Spleen (tissue), 7 donors: ENCODE measurements at regions not wholly inside any gene's neighbourhood (a gene's known extent, or its start where the extent isn't known, plus 50 kb on each side); places are given as distances from the start of the nearest gene placed in this dataset.

Experiments used
- POLR2A ChIP-seq, 3 donors: fragments of 450-650 bp; IDR thresholded peaks; one replicate each; pipeline ENCODE4 v1.5.1; 2017; ENCODE audit warnings: antibody characterized with exemption in 3 of 3, mild to moderate bottlenecking in 1 of 3
- POLR2AphosphoS5 ChIP-seq, 3 donors: sonication (generic); formaldehyde crosslinking; IDR thresholded peaks; one replicate each; pipeline ENCODE4 v1.5.1; 2017; ENCODE audit warnings: antibody characterized with exemption in 3 of 3
- TF ChIP-seq, protein P1 (sequence below), 11 experiments: fragments of 200-600 bp in 7 of 11; fragments of 450-650 bp in 4 of 11; sonication (generic) in 4 of 11; IDR thresholded peaks in 8 of 11; conservative IDR thresholded peaks in 3 of 11; 1 replicate in 7 of 11; 2 replicates in 4 of 11; pipeline versions ENCODE4 v1.4.0 to v1.8.0; 2016 to 2021; ENCODE audit warnings: antibody characterized with exemption in 11 of 11, inconsistent platforms in 4 of 11, mild to moderate bottlenecking in 1 of 11
- donor health status: DM: no; HTN: no; CAD: no; lungs with moderate emphysema.
- donor health status: DM: no; HTN: no; CAD: no.
- donor health status: DM: no; HTN: no; CAD: no.

DNA sequence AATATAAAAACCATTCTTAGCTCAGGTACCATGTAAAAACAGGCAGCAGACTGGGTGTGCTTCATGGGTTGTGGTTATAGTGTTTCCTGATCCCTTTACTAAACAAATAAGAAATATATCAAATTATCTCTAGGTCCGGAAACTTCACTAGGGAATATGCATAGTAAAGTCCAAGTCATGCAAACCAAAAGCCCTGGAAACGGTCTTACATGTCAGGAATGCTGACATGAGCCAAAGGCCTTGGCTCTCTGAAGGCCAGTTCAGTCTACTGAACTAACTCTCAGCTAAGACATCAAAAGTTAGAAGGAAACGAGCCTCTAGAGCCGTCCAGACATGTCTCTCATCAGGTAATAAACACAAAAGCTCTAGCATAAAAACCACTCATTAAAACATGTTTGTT lies 778.9 kb upstream of the ZNF608 start:
- TF ChIP-seq POLR2A (IDR thresholded peaks at IDR 0.05) (no peak), POLR2AphosphoS5 (IDR thresholded peaks at IDR 0.05) (no peak)
- TF ChIP-seq, protein P1, sequence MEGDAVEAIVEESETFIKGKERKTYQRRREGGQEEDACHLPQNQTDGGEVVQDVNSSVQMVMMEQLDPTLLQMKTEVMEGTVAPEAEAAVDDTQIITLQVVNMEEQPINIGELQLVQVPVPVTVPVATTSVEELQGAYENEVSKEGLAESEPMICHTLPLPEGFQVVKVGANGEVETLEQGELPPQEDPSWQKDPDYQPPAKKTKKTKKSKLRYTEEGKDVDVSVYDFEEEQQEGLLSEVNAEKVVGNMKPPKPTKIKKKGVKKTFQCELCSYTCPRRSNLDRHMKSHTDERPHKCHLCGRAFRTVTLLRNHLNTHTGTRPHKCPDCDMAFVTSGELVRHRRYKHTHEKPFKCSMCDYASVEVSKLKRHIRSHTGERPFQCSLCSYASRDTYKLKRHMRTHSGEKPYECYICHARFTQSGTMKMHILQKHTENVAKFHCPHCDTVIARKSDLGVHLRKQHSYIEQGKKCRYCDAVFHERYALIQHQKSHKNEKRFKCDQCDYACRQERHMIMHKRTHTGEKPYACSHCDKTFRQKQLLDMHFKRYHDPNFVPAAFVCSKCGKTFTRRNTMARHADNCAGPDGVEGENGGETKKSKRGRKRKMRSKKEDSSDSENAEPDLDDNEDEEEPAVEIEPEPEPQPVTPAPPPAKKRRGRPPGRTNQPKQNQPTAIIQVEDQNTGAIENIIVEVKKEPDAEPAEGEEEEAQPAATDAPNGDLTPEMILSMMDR (IDR thresholded peaks at IDR 0.05 in 8 of 11, conservative IDR thresholded peaks at IDR 0.05 in 3 of 11) = no peak
